Esophagus squamous epithelium (tissue), 4 donors: ENCODE measurements at regions not wholly inside any gene's neighbourhood (a gene's known extent, or its start where the extent isn't known, plus 50 kb on each side); places are given as distances from the start of the nearest gene placed in this dataset.

Experiments
- CTCF ChIP-seq, 6 experiments: fragments of 450-650 bp in 4 of 6; fragments of 200-600 bp in 2 of 6; sonication (generic) in 2 of 6; IDR thresholded peaks; one replicate each; pipeline ENCODE4 v1.5.1; 2016 to 2019; ENCODE audit warnings: antibody characterized with exemption in 6 of 6, mild to moderate bottlenecking in 4 of 6, moderate library complexity in 4 of 6
- POLR2A ChIP-seq, 4 donors: fragments of 450-650 bp; IDR thresholded peaks; one replicate each; pipeline ENCODE4 v1.6.1; 2017; ENCODE audit warnings: antibody characterized with exemption in 4 of 4, mild to moderate bottlenecking in 4 of 4, moderate library complexity in 3 of 4

- TF ChIP-seq POLR2A (IDR thresholded peaks at IDR 0.05) (no peak), CTCF (IDR thresholded peaks at IDR 0.05) (no peak)
These were observed 999.5 kb upstream of the INTU start for GRCh38 chr4:126633306-126633705.
